Sigmoid colon (tissue), 6 donors: ENCODE measurements at regions not wholly inside any gene's neighbourhood (a gene's known extent, or its start where the extent isn't known, plus 50 kb on each side); places are given as distances from the start of the nearest gene placed in this dataset.

Experiments used
- DNase-seq: peaks from one replicate; pipeline ENCODE4 v3.0.0-alpha.2; 2019
- H3K27ac ChIP-seq, 4 donors: fragments of 200-600 bp; sonication (generic); one replicate each; pipeline ENCODE4 v1.5.1; 2016 to 2019; ENCODE audit warnings: mild to moderate bottlenecking in 1 of 4
- H3K27me3 ChIP-seq, 3 donors: fragments of 200-600 bp; sonication (generic); one replicate each; pipeline ENCODE4 v1.5.1; 2019; ENCODE audit warnings: mild to moderate bottlenecking in 1 of 3
- H3K36me3 ChIP-seq, 4 donors: fragments of 200-600 bp; sonication (generic); one replicate each; pipeline ENCODE4 v1.5.1; 2016 to 2019
- H3K4me1 ChIP-seq, 4 donors: fragments of 200-600 bp; sonication (generic); one replicate each; pipeline ENCODE4 v1.5.1; 2017 to 2019
- H3K4me3 ChIP-seq, 4 donors: fragments of 200-600 bp; sonication (generic); one replicate each; pipeline ENCODE4 v1.5.1; 2017 to 2019; ENCODE audit warnings: mild to moderate bottlenecking in 2 of 4, moderate library complexity in 1 of 4
- H3K9me3 ChIP-seq, 4 donors: fragments of 200-600 bp in 3 of 4; sonication (generic) in 3 of 4; one replicate each; pipeline versions ENCODE4 v1.5.1 to v1.6.1; 2013 to 2019
- CTCF ChIP-seq, 4 experiments: fragments of 450-650 bp in 3 of 4; fragments of 200-600 bp in 1 of 4; IDR thresholded peaks; one replicate each; pipeline ENCODE4 v1.5.1; 2016 to 2019; ENCODE audit warnings: antibody characterized with exemption in 4 of 4, mild to moderate bottlenecking in 3 of 4, moderate library complexity in 2 of 4
- EP300 ChIP-seq, 4 donors: sonication (generic); formaldehyde crosslinking; IDR thresholded peaks; one replicate each; pipeline ENCODE4 v1.6.1; 2017; ENCODE audit warnings: antibody characterized with exemption in 4 of 4
- POLR2A ChIP-seq, 2 donors: fragments of 450-650 bp; IDR thresholded peaks; one replicate each; pipeline ENCODE4 v1.6.1; 2016; ENCODE audit warnings: antibody characterized with exemption in 2 of 2, mild to moderate bottlenecking in 2 of 2, moderate library complexity in 2 of 2
- POLR2AphosphoS5 ChIP-seq, 4 donors: sonication (generic); formaldehyde crosslinking; IDR thresholded peaks; one replicate each; pipeline ENCODE4 v1.6.1; 2017; ENCODE audit warnings: antibody characterized with exemption in 4 of 4
- WGBS, 2 donors: extraction: QIAGEN DNeasy Blood & Tissue Kit; methylation state at CpG; one replicate each; pipeline ENCODE4 v1.1.7; 2013; 5-methylcytosine and 5-hydroxymethylcytosine counted together
- intact Hi-C: fragments of 100-400 bp; cut with DNase I; formaldehyde crosslinking; loops from one replicate; pipeline ENCODE4 v1.15.1; 2023
- donor health status: healthy with polysubstance abuse.
- donor health status: healthy.

GRCh38 chr12:127334365-127334764 is 932.6 kb upstream of the TMEM132C start:
- intact Hi-C loops: no loop called here
- no peak for TF ChIP-seq POLR2A (IDR thresholded peaks at IDR 0.05)
- no peak for TF ChIP-seq EP300 (IDR thresholded peaks at IDR 0.05)
- no peak for TF ChIP-seq CTCF (IDR thresholded peaks at IDR 0.05)
- TF ChIP-seq POLR2AphosphoS5 (IDR thresholded peaks at IDR 0.05): no peak
- H3K27ac ChIP-seq: no peak overlapping the region

DNA sequence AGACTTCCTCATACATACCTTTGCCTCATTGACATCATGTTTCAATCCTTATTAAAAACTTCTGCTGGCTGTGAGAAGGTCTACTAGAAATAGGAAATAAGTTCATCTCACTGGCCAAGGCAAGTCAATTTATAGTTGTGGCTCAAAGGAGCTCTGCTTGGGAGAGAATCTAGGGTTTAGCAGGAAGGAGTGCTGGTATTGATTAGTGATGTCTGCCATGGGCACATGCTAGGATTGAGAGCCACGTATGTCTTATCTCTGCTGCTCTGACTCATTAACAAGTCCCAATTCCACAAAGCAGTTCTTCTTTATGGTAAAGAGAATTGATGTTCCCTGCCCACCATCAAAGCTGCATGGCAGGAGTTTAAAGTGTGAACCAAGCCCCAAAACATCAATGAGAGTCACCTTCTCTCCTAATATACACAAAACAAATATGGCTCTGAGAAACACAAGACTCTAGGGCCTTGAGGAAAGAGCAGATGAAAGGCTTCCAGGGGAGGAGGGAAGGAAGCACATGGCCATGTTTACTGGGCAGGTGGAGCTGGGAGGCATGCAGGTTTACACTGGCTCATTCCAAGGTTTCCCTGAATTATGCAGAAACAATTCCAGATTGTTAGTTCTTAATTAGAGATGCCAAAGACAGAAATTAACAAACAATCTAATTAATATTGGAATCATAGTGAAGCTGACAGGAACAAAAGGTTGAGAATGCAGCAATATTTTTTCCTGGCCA is 931.9 kb upstream of the TMEM132C start:
- Histone ChIP-seq H3K4me3 (no peak overlapping the region), H3K9me3 (no peaks in the 10 kb centered on the region), H3K27ac (no peak overlapping the region), H3K27me3 (no peaks in the 10 kb centered on the region), H3K36me3 (no peaks in the 10 kb centered on the region), H3K4me1 (no peaks in the 10 kb centered on the region)
- WGBS, 2 donors: 5 to 20% methylated on average over 1 of the region's 1 CpG
- no peak for DNase-seq
- no peak for TF ChIP-seq CTCF (IDR thresholded peaks at IDR 0.05)
- TF ChIP-seq POLR2AphosphoS5 (IDR thresholded peaks at IDR 0.05): no peak
- no peak for TF ChIP-seq POLR2A (IDR thresholded peaks at IDR 0.05)
- TF ChIP-seq EP300 (IDR thresholded peaks at IDR 0.05): no peak
- intact Hi-C loops: no loop called here

More at GRCh38 chr12:127334365-127334764, 932.6 kb upstream of the TMEM132C start:
- H3K27me3 ChIP-seq: no peaks in the 10 kb centered on the region
- H3K4me1 ChIP-seq: no peaks in the 10 kb centered on the region
- no peak overlapping the region for H3K4me3 ChIP-seq
- no peaks in the 10 kb centered on the region for H3K9me3 ChIP-seq
- 66 to 74% methylated on average over 4 of the region's 4 CpGs for WGBS, 2 donors
- no peaks in the 10 kb centered on the region for H3K36me3 ChIP-seq
- DNase-seq: no peak

DNA sequence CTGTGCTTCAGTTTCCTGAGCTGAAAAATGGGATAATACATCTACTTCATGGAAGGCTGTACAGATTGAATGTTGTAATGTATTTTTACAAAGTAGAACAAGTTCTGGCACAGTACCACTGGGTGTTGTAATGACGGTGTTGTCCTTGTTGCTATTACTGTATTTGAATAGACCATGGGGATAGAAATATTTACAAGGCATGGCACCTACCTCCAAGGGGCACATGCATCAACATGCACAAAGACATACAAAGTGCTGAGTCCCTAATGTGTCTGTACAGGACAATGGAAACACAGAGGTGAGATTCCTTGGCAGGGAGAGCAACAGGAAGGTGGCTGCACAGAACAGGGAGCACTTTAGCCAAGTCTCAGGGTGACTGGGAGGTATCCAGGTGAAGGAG is 930.6 kb upstream of the TMEM132C start:
- Histone ChIP-seq H3K36me3 (no peaks in the 10 kb centered on the region), H3K27ac (no peak overlapping the region), H3K27me3 (no peaks in the 10 kb centered on the region), H3K9me3 (no peaks in the 10 kb centered on the region), H3K4me3 (no peak overlapping the region), H3K4me1 (no peaks in the 10 kb centered on the region)
- WGBS, 2 donors: 84 to 85% methylated on average over 1 of the region's 1 CpG
- TF ChIP-seq POLR2AphosphoS5 (IDR thresholded peaks at IDR 0.05): no peak
- TF ChIP-seq POLR2A (IDR thresholded peaks at IDR 0.05): no peak
- TF ChIP-seq CTCF (IDR thresholded peaks at IDR 0.05): no peak
- TF ChIP-seq EP300 (IDR thresholded peaks at IDR 0.05): no peak
- DNase-seq: no peak
- intact Hi-C loops: no loop called here

GRCh38 chr12:127339065-127339464 is 927.9 kb upstream of the TMEM132C start:
- intact Hi-C loops: no loop called here
- Histone ChIP-seq H3K4me3 (no peak overlapping the region), H3K36me3 (no peaks in the 10 kb centered on the region), H3K27me3 (no peaks in the 10 kb centered on the region), H3K9me3 (no peaks in the 10 kb centered on the region), H3K4me1 (peaks cover 0 to 12% (median 8%) of the 10 kb centered on the region in 4 donors), H3K27ac (no peak overlapping the region)
- 73 to 83% methylated on average over 4 of the region's 4 CpGs for WGBS, 2 donors
- TF ChIP-seq CTCF (IDR thresholded peaks at IDR 0.05): no peak
- no peak for TF ChIP-seq POLR2AphosphoS5 (IDR thresholded peaks at IDR 0.05)
- TF ChIP-seq POLR2A (IDR thresholded peaks at IDR 0.05): no peak
- no peak for TF ChIP-seq EP300 (IDR thresholded peaks at IDR 0.05)
- no peak for DNase-seq

DNA sequence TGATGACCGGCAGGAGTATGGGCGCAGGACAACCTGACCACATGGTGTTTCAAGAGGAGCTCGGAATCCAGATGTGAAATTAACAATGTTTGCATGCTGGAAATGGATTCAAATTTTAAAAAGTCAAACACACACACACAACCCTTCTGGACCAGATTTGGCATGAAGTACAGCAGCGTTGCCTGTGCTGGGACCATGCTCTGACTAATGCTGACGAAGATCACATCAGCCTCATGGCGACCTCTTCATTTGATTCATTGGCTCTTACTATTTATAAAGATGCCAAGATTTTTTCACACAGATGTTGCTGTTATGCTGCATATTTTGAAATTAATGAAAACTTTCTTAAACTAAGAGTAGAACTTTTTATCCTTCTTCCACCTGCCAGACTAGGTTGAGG is 926.6 kb upstream of the TMEM132C start:
- WGBS, 2 donors: 86 to 87% methylated on average over 6 of the region's 6 CpGs
- H3K27me3 ChIP-seq: no peaks in the 10 kb centered on the region
- DNase-seq: no peak
- no peaks in the 10 kb centered on the region for H3K36me3 ChIP-seq
- H3K4me1 ChIP-seq: peaks cover 0 to 12% (median 9%) of the 10 kb centered on the region in 4 donors
- H3K4me3 ChIP-seq: no peak overlapping the region
- TF ChIP-seq EP300 (IDR thresholded peaks at IDR 0.05) (no peak), POLR2AphosphoS5 (IDR thresholded peaks at IDR 0.05) (no peak), POLR2A (IDR thresholded peaks at IDR 0.05) (no peak), CTCF (IDR thresholded peaks at IDR 0.05) (no peak)
- H3K27ac ChIP-seq: no peak overlapping the region
- no peaks in the 10 kb centered on the region for H3K9me3 ChIP-seq
- intact Hi-C loops: no loop called here
